ENCODE measurements at regions not wholly inside any gene's neighbourhood (a gene's known extent, or its start where the extent isn't known, plus 50 kb on each side); places are given as distances from the start of the nearest gene placed in this dataset.

GRCh38 chr6:95804847-95805541, 210.8 kb upstream of the FUT9 start:
- H3K27me3 ChIP-seq = no peaks in the 10 kb centered on the region
- WGBS, 4 donors = 80 to 85% (median 83%) methylated on average over 2 of the region's 2 CpGs
- H3K27ac ChIP-seq = no peak overlapping the region
- no peaks in the 10 kb centered on the region for H3K4me1 ChIP-seq (replicated peaks in 1 of 2)
- no peak overlapping the region for H3K4me3 ChIP-seq
- intact Hi-C loops (cut with DNase I) = no loop called here
- DNase-seq = no peak
- no peaks in the 10 kb centered on the region for H3K36me3 ChIP-seq (replicated peaks in 1 of 2)
- TF ChIP-seq CTCF (IDR thresholded peaks at IDR 0.05) = no peak
- no peak for TF ChIP-seq POLR2A (IDR thresholded peaks at IDR 0.05)
- H3K9me3 ChIP-seq (replicated peaks in 1 of 3) = no peaks in the 10 kb centered on the region

- DNase-seq = no peak
- no peaks in the 10 kb centered on the region for H3K9me3 ChIP-seq (replicated peaks in 1 of 3)
- H3K4me1 ChIP-seq (replicated peaks in 1 of 2) = no peaks in the 10 kb centered on the region
- H3K27me3 ChIP-seq = no peaks in the 10 kb centered on the region
- intact Hi-C loops (cut with DNase I) = no loop called here
- no peaks in the 10 kb centered on the region for H3K36me3 ChIP-seq (replicated peaks in 1 of 2)
- no peak overlapping the region for H3K4me3 ChIP-seq
- no peak overlapping the region for H3K27ac ChIP-seq
- no peak for TF ChIP-seq POLR2A (IDR thresholded peaks at IDR 0.05)
These were observed 210.1 kb upstream of the FUT9 start for GRCh38 chr6:95805699-95806098.

- H3K4me3 ChIP-seq = no peak overlapping the region
- H3K36me3 ChIP-seq (replicated peaks in 1 of 2) = no peaks in the 10 kb centered on the region
- no peaks in the 10 kb centered on the region for H3K4me1 ChIP-seq (replicated peaks in 1 of 2)
- intact Hi-C loops (cut with DNase I) = no loop called here
- WGBS, 4 donors = 67 to 72% (median 69%) methylated on average over 3 of the region's 3 CpGs
- DNase-seq = no peak
- H3K27ac ChIP-seq = no peak overlapping the region
- TF ChIP-seq POLR2A (IDR thresholded peaks at IDR 0.05) = no peak
- no peak for TF ChIP-seq CTCF (IDR thresholded peaks at IDR 0.05)
- no peaks in the 10 kb centered on the region for H3K27me3 ChIP-seq
- no peaks in the 10 kb centered on the region for H3K9me3 ChIP-seq (replicated peaks in 1 of 3)
These were observed 200.3 kb upstream of the FUT9 start for GRCh38 chr6:95815389-95816056.

GRCh38 chr6:95819461-95819860, 196.3 kb upstream of the FUT9 start:
- H3K27ac ChIP-seq = no peak overlapping the region
- DNase-seq = no peak
- intact Hi-C loops (cut with DNase I) = no loop called here
- H3K9me3 ChIP-seq (replicated peaks in 1 of 3) = no peaks in the 10 kb centered on the region
- 62 to 77% (median 68%) methylated on average over 3 to 4 of the region's 4 CpGs for WGBS, 4 donors
- H3K27me3 ChIP-seq = no peaks in the 10 kb centered on the region
- TF ChIP-seq POLR2A (IDR thresholded peaks at IDR 0.05) = no peak
- TF ChIP-seq CTCF (IDR thresholded peaks at IDR 0.05) = no peak
- no peaks in the 10 kb centered on the region for H3K4me1 ChIP-seq (replicated peaks in 1 of 2)
- no peaks in the 10 kb centered on the region for H3K36me3 ChIP-seq (replicated peaks in 1 of 2)
- no peak overlapping the region for H3K4me3 ChIP-seq

GRCh38 chr6:95819939-95820338, 195.8 kb upstream of the FUT9 start:
- Histone ChIP-seq H3K27me3 (no peaks in the 10 kb centered on the region), H3K36me3 (replicated peaks in 1 of 2) (no peaks in the 10 kb centered on the region), H3K27ac (no peak overlapping the region), H3K4me3 (no peak overlapping the region), H3K9me3 (replicated peaks in 1 of 3) (no peaks in the 10 kb centered on the region), H3K4me1 (replicated peaks in 1 of 2) (no peaks in the 10 kb centered on the region)
- 76 to 84% (median 80%) methylated on average over 2 of the region's 2 CpGs for WGBS, 4 donors
- intact Hi-C loops (cut with DNase I) = no loop called here
- TF ChIP-seq POLR2A (IDR thresholded peaks at IDR 0.05) = no peak
- peak in 1 of 6 experiments; percentile 11 for TF ChIP-seq CTCF (IDR thresholded peaks at IDR 0.05)
- DNase-seq = peak in 2 of 7 donors; percentile 2 to 12

All from adrenal gland (tissue), 9 donors.